Heart left ventricle (tissue), 16 donors: ENCODE measurements at regions not wholly inside any gene's neighbourhood (a gene's known extent, or its start where the extent isn't known, plus 50 kb on each side); places are given as distances from the start of the nearest gene placed in this dataset.

Experiments used
- ATAC-seq, 4 donors: fragments of 200-7000 bp; cut with Tn5 transposase; one replicate each; pipeline ENCODE4 v1.9.1; 2020 to 2022; ENCODE audit warnings: moderate library complexity in 4 of 4, mild to moderate bottlenecking in 3 of 4, moderate number of reproducible peaks in 1 of 4
- DNase-seq, 5 donors: peaks; one replicate each; pipeline ENCODE4 v3.0.0-alpha.2; 2020
- H3K27ac ChIP-seq, 12 donors: fragments of 200-600 bp; sonication (generic) in 4 of 12; one replicate each; pipeline versions ENCODE4 v1.5.0 to v1.8.0; 2016 to 2022; ENCODE audit warnings: mild to moderate bottlenecking in 2 of 12
- H3K27me3 ChIP-seq, 9 donors: fragments of 200-600 bp; sonication (generic) in 2 of 9; one replicate each; pipeline versions ENCODE4 v1.5.1 to v1.8.0; 2016 to 2022; ENCODE audit warnings: mild to moderate bottlenecking in 3 of 9
- H3K36me3 ChIP-seq, 9 donors: fragments of 200-600 bp; sonication (generic) in 2 of 9; one replicate each; pipeline versions ENCODE4 v1.5.0 to v1.8.0; 2018 to 2022; ENCODE audit warnings: mild to moderate bottlenecking in 2 of 9
- H3K4me1 ChIP-seq, 12 donors: fragments of 200-600 bp; sonication (generic) in 4 of 12; one replicate each; pipeline versions ENCODE4 v1.5.0 to v1.8.0; 2016 to 2022; ENCODE audit warnings: mild to moderate bottlenecking in 3 of 12
- H3K4me3 ChIP-seq, 12 donors: fragments of 200-600 bp; sonication (generic) in 4 of 12; one replicate each; pipeline versions ENCODE4 v1.5.0 to v1.8.0; 2017 to 2022; ENCODE audit warnings: mild to moderate bottlenecking in 9 of 12, moderate library complexity in 4 of 12
- H3K9me3 ChIP-seq, 12 donors: fragments of 200-600 bp; sonication (generic) in 4 of 12; one replicate each; pipeline versions ENCODE4 v1.5.0 to v1.8.0; 2016 to 2022; ENCODE audit warnings: mild to moderate bottlenecking in 1 of 12
- POLR2A ChIP-seq, 2 donors: fragments of 450-650 bp; IDR thresholded peaks; one replicate each; pipeline ENCODE4 v1.6.1; 2017; ENCODE audit warnings: antibody characterized with exemption in 2 of 2, mild to moderate bottlenecking in 2 of 2, moderate library complexity in 2 of 2
- whole genome bisulfite sequencing, 4 donors: extraction: QIAGEN DNeasy Blood & Tissue Kit in 2 of 4; methylation state at CpG; one replicate each; pipeline versions ENCODE4 v1.1.5 to v1.1.7; 2013 to 2018; 5-methylcytosine and 5-hydroxymethylcytosine counted together
- intact Hi-C, 10 donors: fragments of 100-400 bp; cut with DNase I; formaldehyde crosslinking; loops; one replicate each; pipeline versions ENCODE4 v1.11.1 to v1.14.2; 2022
- TF ChIP-seq, protein P1 (sequence below), 12 donors: fragments of 200-600 bp; sonication (generic) in 4 of 12; IDR thresholded peaks; one replicate each; pipeline versions ENCODE4 v1.5.0 to v1.8.0; 2018 to 2022; ENCODE audit warnings: antibody characterized with exemption in 12 of 12, mild to moderate bottlenecking in 5 of 12
- donor health status: ischemic (EF 13 %, LVEDD 7.1; RV severe dilation, severe dysfunction).
- donor health status: healthy with polysubstance abuse.
- donor health status: DM: no; HTN: yes; CAD: no.
- donor health status: DM: no; HTN: no; CAD: no.
- donor health status: ischemic (EF 25% LVEDD 6.9; RV normal size, moderate dysfunction).
- donor health status: ischemic (EF 25% LVEDD 5.7; RV mildly dilated, moderate dysfunction).
- donor health status: healthy.
- donor health status: DM: yes; HTN: yes; CAD: no.
- donor health status: ischemic (EF 35%, LVEDD 5.7; RV mildly dilated, moderate dysfunction).
- donor health status: nonischemic (EF 11% LVEDD 7.7; RV severe dilation, severe dysfunction).
- donor health status: DM: yes; HTN: yes; CAD: no.
- donor health status: PGD.
- donor health status: ischemic (EF 29% LVEDD 5.4; RV normal size, mild dysfunction).
- donor health status: nonischemic (EF 23%, LVEDD 6.1; RV moderate dilation, normal function).

DNA sequence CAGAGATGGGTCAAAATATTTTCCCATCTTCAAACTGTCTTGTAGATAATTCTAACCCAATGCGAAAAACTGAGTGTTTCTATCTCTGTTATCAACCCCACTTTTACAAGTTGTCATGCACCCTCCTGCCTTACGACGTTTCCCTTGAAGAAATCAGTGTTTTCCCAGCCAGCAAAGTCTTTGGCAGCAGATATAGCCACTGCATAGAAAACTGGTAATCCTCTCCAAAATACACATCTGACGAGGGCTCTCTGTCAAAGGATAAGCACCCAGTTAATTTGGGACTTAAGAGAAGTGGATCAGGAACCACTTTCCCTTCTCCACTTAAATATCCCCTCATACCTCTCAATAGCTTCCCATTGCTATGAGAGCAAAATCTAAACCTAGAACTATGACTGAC, 351.9 kb upstream of the MIR17HG start:
- DNase-seq (no peak), ATAC-seq (no peak)
- Histone ChIP-seq H3K36me3 (no peaks in the 10 kb centered on the region), H3K4me1 (no peaks in the 10 kb centered on the region), H3K27me3 (no peaks in the 10 kb centered on the region), H3K27ac (no peak overlapping the region), H3K4me3 (no peak overlapping the region), H3K9me3 (no peaks in the 10 kb centered on the region)
- intact Hi-C loops, result no loop called here
- no peak for TF ChIP-seq POLR2A (IDR thresholded peaks at IDR 0.05)
- TF ChIP-seq, protein P1, sequence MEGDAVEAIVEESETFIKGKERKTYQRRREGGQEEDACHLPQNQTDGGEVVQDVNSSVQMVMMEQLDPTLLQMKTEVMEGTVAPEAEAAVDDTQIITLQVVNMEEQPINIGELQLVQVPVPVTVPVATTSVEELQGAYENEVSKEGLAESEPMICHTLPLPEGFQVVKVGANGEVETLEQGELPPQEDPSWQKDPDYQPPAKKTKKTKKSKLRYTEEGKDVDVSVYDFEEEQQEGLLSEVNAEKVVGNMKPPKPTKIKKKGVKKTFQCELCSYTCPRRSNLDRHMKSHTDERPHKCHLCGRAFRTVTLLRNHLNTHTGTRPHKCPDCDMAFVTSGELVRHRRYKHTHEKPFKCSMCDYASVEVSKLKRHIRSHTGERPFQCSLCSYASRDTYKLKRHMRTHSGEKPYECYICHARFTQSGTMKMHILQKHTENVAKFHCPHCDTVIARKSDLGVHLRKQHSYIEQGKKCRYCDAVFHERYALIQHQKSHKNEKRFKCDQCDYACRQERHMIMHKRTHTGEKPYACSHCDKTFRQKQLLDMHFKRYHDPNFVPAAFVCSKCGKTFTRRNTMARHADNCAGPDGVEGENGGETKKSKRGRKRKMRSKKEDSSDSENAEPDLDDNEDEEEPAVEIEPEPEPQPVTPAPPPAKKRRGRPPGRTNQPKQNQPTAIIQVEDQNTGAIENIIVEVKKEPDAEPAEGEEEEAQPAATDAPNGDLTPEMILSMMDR (IDR thresholded peaks at IDR 0.05), result no peak
- 22 to 52% (median 31%) methylated on average over 4 of the region's 4 CpGs for WGBS, 4 donors

DNA sequence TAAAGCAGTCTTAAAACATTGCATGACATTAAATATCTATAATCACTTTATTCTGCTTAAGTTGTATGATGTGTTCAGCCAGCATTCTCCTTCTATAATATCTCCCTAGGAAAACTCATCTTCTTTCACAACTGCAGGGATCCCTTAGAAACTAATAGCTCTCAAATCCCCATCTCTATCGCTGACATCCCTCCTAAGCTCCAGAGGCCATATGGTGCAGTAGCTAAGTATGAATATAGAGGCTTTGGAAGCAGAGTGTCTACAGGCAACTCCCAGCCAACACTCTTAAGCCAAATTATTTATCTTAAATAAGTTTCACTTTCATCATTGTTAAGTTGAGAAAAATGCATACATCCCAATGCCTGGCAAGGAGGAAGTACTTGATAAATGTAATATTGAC, 349.5 kb upstream of the MIR17HG start:
- Histone ChIP-seq H3K4me3 (no peak overlapping the region), H3K36me3 (no peaks in the 10 kb centered on the region), H3K9me3 (no peaks in the 10 kb centered on the region), H3K27ac (no peak overlapping the region), H3K4me1 (no peaks in the 10 kb centered on the region), H3K27me3 (no peaks in the 10 kb centered on the region)
- DNase-seq, result no peak
- WGBS, 4 donors, result 80 to 87% (median 83%) methylated on average over 1 of the region's 1 CpG
- intact Hi-C loops, result no loop called here
- TF ChIP-seq, protein P1 (IDR thresholded peaks at IDR 0.05), result no peak
- TF ChIP-seq POLR2A (IDR thresholded peaks at IDR 0.05), result no peak
- no peak for ATAC-seq

DNA sequence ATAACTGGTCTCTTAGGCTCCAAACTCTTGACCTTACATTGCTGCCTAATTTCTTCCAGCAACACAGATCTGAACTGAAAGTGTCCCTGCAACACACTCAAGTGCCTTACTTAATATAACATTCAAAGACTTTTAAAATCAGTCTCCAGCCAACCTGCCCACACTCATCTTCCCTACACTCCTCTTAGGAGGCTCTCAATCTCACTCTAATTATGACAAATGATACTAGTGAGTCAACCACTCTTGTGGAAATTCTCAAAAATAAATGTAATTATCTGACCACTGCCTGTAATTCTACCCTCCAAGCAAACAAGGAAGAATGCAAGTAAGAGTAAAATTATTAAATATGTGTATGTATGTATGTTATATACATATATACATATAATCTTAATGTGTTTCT, 348.1 kb upstream of the MIR17HG start:
- Histone ChIP-seq H3K4me3 (no peak overlapping the region), H3K9me3 (no peaks in the 10 kb centered on the region), H3K4me1 (no peaks in the 10 kb centered on the region), H3K27me3 (no peaks in the 10 kb centered on the region), H3K27ac (no peak overlapping the region), H3K36me3 (no peaks in the 10 kb centered on the region)
- intact Hi-C loops, result no loop called here
- ATAC-seq (no peak), DNase-seq (no peak)
- TF ChIP-seq POLR2A (IDR thresholded peaks at IDR 0.05), result no peak
- TF ChIP-seq, protein P1 (IDR thresholded peaks at IDR 0.05), result no peak

DNA sequence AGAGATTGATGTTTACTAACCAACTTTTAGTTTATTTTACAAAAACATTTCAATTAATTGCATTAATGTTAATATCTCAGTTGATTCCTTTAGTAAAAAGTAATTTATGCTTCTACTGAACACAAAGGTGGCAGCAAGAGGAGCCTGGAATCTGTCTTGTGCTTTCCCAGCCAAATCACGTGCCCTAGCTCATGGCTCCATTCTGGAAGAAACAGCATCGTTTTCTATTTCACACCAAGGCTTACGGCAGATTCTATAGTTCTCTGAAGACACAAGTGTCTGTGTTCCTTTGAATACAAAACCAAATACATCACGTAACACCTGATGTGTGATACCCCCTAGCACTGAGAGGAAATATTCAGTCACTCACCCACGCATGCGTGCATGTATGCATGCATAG, 346.1 kb upstream of the MIR17HG start:
- WGBS, 4 donors, result 88 to 91% (median 89%) methylated on average over 6 of the region's 6 CpGs
- Histone ChIP-seq H3K4me1 (no peaks in the 10 kb centered on the region), H3K27me3 (no peaks in the 10 kb centered on the region), H3K36me3 (no peaks in the 10 kb centered on the region), H3K27ac (no peak overlapping the region), H3K9me3 (no peaks in the 10 kb centered on the region), H3K4me3 (no peak overlapping the region)
- TF ChIP-seq, protein P1 (IDR thresholded peaks at IDR 0.05), result no peak
- TF ChIP-seq POLR2A (IDR thresholded peaks at IDR 0.05), result no peak
- intact Hi-C loops, result no loop called here
- ATAC-seq (no peak), DNase-seq (no peak)
